Sigmoid colon (tissue), 4 donors: ENCODE measurements at regions not wholly inside any gene's neighbourhood (a gene's known extent, or its start where the extent isn't known, plus 50 kb on each side); places are given as distances from the start of the nearest gene placed in this dataset.

Source experiments
- EP300 ChIP-seq, 4 donors: sonication (generic); formaldehyde crosslinking; IDR thresholded peaks; one replicate each; pipeline ENCODE4 v1.6.1; 2017; ENCODE audit warnings: antibody characterized with exemption in 4 of 4
- POLR2A ChIP-seq, 2 donors: fragments of 450-650 bp; IDR thresholded peaks; one replicate each; pipeline ENCODE4 v1.6.1; 2016; ENCODE audit warnings: antibody characterized with exemption in 2 of 2, mild to moderate bottlenecking in 2 of 2, moderate library complexity in 2 of 2
- TF ChIP-seq, protein P1 (sequence below), 4 experiments: fragments of 450-650 bp in 3 of 4; fragments of 200-600 bp in 1 of 4; IDR thresholded peaks; one replicate each; pipeline ENCODE4 v1.5.1; 2016 to 2019; ENCODE audit warnings: antibody characterized with exemption in 4 of 4, mild to moderate bottlenecking in 3 of 4, moderate library complexity in 2 of 4

DNA sequence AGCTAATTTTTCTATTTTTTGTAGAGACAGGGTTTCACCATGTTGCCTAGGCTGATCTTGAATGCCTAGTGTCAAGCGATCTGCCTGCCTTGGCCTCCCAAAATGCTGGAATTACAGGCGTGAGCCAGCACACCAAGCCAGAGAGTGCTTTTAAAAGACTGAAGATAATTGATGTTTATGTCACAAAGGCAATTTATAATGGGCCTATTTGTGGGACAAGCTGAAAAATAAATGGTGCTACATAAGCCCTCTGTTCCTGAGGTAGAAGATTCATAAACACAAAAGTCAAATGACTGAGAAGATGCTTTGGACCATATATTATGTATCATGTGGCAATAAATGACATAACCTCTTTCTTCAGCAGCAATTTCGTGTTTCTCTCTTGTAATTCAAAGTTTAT is 329.6 kb downstream of the GABRB2 start:
- no peak for TF ChIP-seq POLR2A (IDR thresholded peaks at IDR 0.05)
- TF ChIP-seq, protein P1, sequence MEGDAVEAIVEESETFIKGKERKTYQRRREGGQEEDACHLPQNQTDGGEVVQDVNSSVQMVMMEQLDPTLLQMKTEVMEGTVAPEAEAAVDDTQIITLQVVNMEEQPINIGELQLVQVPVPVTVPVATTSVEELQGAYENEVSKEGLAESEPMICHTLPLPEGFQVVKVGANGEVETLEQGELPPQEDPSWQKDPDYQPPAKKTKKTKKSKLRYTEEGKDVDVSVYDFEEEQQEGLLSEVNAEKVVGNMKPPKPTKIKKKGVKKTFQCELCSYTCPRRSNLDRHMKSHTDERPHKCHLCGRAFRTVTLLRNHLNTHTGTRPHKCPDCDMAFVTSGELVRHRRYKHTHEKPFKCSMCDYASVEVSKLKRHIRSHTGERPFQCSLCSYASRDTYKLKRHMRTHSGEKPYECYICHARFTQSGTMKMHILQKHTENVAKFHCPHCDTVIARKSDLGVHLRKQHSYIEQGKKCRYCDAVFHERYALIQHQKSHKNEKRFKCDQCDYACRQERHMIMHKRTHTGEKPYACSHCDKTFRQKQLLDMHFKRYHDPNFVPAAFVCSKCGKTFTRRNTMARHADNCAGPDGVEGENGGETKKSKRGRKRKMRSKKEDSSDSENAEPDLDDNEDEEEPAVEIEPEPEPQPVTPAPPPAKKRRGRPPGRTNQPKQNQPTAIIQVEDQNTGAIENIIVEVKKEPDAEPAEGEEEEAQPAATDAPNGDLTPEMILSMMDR (IDR thresholded peaks at IDR 0.05), result no peak
- no peak for TF ChIP-seq EP300 (IDR thresholded peaks at IDR 0.05)
